ENCODE measurements at regions not wholly inside any gene's neighbourhood (a gene's known extent, or its start where the extent isn't known, plus 50 kb on each side); places are given as distances from the start of the nearest gene placed in this dataset.
"Not testable (repeated sequence)": the region's sequence is repeated elsewhere in the genome, so short reads cannot be mapped to it uniquely, and the experiment has no call there.

DNA sequence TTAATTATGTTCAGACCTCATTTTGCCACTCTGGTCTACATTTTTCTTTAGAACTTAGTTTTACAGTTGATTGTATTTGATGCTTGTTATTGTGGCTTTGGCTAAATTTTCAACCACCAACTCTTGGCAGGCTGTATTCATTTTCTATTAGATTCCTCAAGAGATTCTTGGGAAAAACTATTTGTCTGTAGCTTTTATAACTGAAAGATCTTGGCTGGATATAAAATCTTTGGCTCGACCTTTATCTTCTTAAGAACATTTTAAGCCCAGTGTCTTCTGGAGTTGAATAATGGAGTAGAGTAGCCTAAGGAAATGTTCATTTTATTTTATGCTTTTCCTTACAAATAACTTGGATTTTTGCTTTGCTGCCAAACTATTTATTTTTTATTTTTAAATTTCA lies 848.5 kb downstream of the PCDH17 start:
- DNase-seq: no peak

GRCh38 chr13:58488251-58488650 lies 856.7 kb downstream of the PCDH17 start:
- DNase-seq: no peak

GRCh38 chr13:58495668-58496067 lies 864.1 kb downstream of the PCDH17 start:
- DNase-seq: no peak

GRCh38 chr13:58500938-58501337 lies 869.4 kb downstream of the PCDH17 start:
- no peak for DNase-seq

GRCh38 chr13:58504202-58504700 lies 872.7 kb downstream of the PCDH17 start:
- not testable (repeated sequence) for DNase-seq

DNA sequence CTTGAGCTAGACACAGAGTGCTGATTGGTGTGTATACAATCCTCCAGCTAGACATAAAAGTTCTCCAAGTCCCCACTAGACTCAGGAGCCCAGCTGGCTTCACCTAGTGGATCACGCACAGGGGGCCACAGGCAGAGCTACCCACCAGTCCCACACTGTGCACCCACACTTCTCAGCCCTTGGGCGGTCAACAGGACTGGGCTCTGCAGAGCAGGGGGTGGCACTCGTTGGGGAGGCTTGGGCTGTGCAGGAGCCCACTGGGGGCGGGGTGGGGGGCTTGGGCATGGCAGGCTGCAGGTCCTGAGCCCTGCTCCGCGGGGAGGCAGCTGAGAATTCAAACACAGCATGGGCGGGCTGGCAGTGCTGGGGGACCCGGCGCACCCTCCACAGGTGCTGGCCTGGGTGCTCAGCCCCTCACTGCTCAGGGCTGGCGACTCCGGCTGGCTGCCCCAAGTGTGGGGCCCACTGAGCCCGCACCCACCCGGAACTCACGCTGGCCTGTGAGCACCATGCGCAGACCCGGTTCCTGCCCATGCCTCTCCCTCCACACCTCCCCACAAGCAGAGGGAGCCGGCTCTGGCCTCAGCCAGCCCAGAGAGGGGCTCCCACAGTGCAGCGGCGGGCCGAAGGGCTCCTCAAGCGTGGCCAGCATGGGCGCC lies 873.8 kb downstream of the PCDH17 start:
- not testable (repeated sequence) for DNase-seq

GRCh38 chr13:58528351-58528750 lies 896.8 kb downstream of the PCDH17 start:
- DNase-seq: no peak

GRCh38 chr13:58531614-58532013 lies 900.1 kb downstream of the PCDH17 start:
- DNase-seq: no peak

DNA sequence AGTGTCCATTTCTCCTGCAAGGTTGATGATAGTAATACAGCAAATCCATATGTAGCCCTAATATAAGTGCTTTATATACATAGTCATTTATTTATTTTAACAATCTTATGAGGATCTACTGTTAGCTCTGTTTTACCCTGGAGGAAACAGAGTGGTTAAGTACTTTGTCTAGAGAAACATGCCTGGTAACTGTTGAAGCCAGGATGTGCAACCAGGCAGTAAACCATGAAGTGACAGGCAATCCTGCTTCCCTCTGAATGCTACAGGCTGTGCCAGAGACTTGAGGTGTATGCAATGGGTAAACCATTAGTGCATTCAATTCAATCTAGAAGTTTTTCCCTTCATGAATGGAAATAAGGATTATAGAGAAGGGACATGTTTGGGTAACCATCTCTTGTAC lies 911.0 kb downstream of the PCDH17 start:
- no peak for DNase-seq

DNA sequence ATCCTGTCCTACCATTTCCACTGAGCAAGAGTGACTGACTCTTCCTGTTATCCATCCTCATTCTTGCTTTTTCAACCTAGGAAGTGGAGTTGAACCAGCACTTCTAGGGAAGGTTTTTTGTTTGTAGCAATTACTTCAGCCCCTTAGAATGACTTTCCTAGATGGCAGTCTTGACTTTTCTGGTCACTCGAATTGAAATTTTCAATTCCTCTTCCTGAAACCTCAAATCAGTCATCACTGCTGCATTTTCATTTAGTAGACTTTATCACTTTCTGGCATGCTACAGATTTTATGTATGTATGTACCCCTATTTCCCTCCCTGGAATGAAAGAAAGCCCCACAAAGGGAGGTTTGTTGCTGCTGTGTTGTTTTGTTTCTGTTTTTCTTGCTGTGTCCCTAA lies 915.9 kb downstream of the PCDH17 start:
- no peak for DNase-seq

GRCh38 chr13:58566176-58566575 lies 934.6 kb downstream of the PCDH17 start:
- DNase-seq: no peak

GRCh38 chr13:58573743-58574142 lies 942.2 kb downstream of the PCDH17 start:
- no peak for DNase-seq

DNA sequence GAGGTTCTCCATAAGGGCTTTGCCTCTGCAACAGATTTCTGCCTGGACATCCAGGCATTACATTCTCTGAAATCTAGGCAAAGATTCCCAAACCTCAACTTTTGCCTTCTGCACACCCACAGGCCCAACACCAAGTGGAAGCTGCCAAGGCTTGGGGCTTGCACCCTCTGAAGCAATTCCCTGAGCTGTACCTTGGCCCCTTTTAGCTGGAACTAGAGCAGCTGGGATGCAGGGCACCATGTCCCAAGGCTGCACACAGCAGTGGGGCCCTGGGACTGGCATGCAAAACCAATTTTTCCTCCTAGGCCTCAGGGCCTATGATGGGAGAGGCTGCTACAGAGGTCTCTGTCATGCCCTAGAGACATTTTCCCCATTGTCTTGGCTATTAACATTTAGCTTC lies 943.2 kb downstream of the PCDH17 start:
- no peak for DNase-seq

- no peak for DNase-seq
These were observed 947.9 kb downstream of the PCDH17 start for GRCh38 chr13:58579468-58579867.

DNA sequence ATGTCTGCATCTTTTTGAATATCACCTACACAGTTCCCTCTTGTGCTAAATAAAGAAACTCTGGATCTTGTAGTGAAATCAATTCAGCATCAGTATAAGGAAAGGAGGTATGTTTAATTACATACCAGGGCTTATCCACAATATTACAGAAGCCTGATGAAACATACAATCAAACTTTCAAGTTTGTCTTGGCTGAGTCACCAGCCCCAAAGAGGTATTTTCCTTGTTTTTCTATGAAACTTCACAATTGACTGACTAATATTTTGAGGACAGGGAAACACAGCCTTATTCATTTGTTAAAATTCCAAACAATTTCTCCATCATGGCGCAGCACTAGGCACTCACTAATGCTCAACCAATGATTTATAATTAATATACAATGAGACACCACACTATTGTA lies 952.4 kb downstream of the PCDH17 start:
- DNase-seq: no peak

GRCh38 chr13:58584610-58585009 lies 953.1 kb downstream of the PCDH17 start:
- no peak for DNase-seq

DNA sequence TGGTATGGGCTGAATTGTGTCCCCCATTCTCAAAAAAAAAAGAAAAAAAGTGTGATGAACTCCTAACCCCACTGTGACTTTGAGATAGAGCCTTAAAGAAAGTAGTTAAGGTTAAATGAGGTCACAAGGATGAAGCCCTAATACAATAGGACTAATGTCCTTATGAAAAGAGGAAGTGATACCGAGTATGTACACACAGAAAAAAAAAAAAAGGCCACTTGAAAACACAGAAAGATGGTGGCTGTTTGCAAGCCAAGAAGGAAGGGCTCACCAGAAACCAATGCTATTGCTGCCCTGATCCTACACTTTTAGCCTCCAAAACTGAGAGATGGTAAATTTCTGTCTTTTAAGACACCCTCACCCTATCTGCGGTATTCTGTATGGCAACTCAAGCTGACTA lies 955.6 kb downstream of the PCDH17 start:
- no peak for DNase-seq

DNA sequence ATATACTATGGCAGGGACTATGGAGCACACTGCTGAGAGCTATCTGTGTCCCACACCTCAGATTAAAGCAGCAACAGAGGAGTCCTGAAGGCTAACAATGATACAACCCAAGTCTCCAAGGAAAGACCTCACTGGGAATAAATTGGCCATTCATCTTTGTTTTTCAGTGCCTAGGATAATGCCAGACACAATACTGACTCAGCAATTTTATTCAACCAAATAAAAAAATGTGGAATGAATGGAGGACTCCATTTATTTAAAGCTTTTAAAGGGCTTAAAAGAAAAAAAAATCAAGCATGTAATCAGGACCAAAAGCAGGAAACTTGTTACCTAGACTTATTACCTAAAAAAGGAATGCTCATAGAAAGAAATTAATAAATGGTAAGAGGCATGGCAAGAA lies 960.5 kb downstream of the PCDH17 start:
- DNase-seq: no peak

- no peak for DNase-seq
These were observed 961.2 kb downstream of the PCDH17 start for GRCh38 chr13:58592786-58593185.

DNA sequence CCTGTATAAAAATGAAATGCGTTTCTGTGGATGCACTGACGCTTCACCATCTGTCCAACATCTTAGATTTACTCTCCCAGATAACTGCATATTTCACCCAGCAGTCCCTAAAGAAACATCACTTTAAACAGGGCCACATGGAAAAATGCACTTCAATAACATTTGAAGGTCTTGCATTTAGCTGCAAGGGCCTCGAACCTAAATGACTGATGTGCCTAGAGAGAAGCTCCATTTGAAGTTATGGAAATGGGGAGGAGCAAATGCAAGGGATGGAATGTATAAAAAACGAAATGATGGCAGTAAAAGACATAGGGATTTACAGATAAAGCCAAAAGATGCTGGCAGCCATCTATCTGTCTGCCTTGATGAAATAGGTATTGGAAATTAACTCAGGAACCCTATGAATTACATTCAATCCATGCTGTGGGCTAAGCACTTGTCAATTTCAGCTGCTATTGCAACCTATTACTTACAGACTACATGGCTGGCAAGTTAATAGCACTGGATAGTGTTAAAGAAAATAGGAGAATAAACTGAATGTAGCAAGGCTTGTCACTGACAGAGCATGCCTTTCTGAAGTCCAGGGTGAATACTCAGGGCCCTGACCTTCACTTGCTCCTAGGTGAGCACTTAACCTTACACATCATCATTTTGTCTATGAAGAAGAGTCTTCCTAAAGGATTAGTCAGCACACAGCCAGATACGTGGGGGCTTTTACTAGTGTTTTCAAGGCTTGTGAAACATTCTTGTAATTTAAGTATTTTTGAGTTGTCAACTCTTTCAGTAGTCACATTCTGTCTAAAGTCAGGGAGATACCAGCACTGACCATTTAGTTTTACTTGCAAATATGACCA lies 963.4 kb downstream of the PCDH17 start:
- DNase-seq: no peak

- DNase-seq: no peak
These were observed 966.0 kb downstream of the PCDH17 start for GRCh38 chr13:58597552-58597951.

- no peak for DNase-seq
These were observed 966.7 kb downstream of the PCDH17 start for GRCh38 chr13:58598241-58598640.

- no peak for DNase-seq
These were observed 979.6 kb downstream of the PCDH17 start for GRCh38 chr13:58611117-58611516.
